Ishikawa (cell line): ENCODE measurements at regions not wholly inside any gene's neighbourhood (a gene's known extent, or its start where the extent isn't known, plus 50 kb on each side); places are given as distances from the start of the nearest gene placed in this dataset.

Source experiments
- CEBPB ChIP-seq: IDR thresholded peaks from 2 replicates; pipeline ENCODE4 v1.6.1; 2012
- CREB1 ChIP-seq: IDR thresholded peaks from 2 replicates; pipeline ENCODE4 v1.6.1; 2012; ENCODE audit warnings: low read depth
- EGR1 ChIP-seq: IDR thresholded peaks from 2 replicates; pipeline ENCODE4 v1.6.1; 2012
- EP300 ChIP-seq: IDR thresholded peaks from 2 replicates; pipeline ENCODE4 v1.6.1; 2012; ENCODE audit warnings: borderline replicate concordance
- FOXM1 ChIP-seq: IDR thresholded peaks from 2 replicates; pipeline ENCODE4 v1.6.1; 2012; ENCODE audit warnings: low read depth, borderline replicate concordance
- NFIC ChIP-seq: IDR thresholded peaks from 2 replicates; pipeline ENCODE4 v1.6.1; 2012
- RAD21 ChIP-seq: IDR thresholded peaks from 2 replicates; pipeline ENCODE4 v1.6.1; 2012; ENCODE audit warnings: low read depth
- REST ChIP-seq: IDR thresholded peaks from 2 replicates; pipeline ENCODE4 v1.6.1; 2012; ENCODE audit warnings: low read depth, mild to moderate bottlenecking
- TAF1 ChIP-seq: IDR thresholded peaks from 2 replicates; pipeline ENCODE4 v1.6.1; 2012; ENCODE audit warnings: low read depth, mild to moderate bottlenecking
- TCF12 ChIP-seq: IDR thresholded peaks from 2 replicates; pipeline ENCODE4 v1.6.1; 2012; ENCODE audit warnings: low read depth
- TEAD4 ChIP-seq: IDR thresholded peaks from 2 replicates; pipeline ENCODE4 v1.6.1; 2012
- USF1 ChIP-seq: IDR thresholded peaks from 2 replicates; pipeline ENCODE4 v1.6.1; 2012
- YY1 ChIP-seq: IDR thresholded peaks from 2 replicates; pipeline ENCODE4 v1.6.1; 2012; ENCODE audit warnings: low read depth
- ZBTB7A ChIP-seq: IDR thresholded peaks from 2 replicates; pipeline ENCODE4 v1.6.1; 2012; ENCODE audit warnings: low read depth
- TF ChIP-seq, protein P1 (sequence below): IDR thresholded peaks from 2 replicates; pipeline ENCODE4 v1.6.1; 2012

DNA sequence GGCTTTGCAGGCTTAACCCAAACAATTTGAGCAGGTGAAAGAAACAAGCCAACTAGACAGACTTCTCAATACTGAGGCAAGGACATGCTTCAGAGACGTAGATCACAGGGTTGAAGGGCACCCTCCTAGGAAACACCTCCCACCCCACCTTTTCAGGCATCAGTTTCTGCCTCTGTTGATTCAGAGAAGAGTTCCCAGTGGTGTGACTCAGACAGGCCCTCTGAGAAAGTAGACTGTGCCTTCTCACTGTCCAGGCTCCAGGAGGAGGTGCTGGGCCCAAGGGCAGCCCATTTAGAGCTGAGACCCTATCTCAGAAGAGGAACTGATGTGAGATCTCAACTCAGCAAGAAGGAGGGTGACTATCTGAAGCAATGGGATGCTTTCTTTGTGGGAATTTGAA, 108.1 kb downstream of the FAM50B start:
- TF ChIP-seq TCF12: no peak
- TF ChIP-seq FOXM1: no peak
- TF ChIP-seq, protein P1, sequence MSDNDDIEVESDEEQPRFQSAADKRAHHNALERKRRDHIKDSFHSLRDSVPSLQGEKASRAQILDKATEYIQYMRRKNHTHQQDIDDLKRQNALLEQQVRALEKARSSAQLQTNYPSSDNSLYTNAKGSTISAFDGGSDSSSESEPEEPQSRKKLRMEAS: no peak
- no peak for TF ChIP-seq REST
- no peak for TF ChIP-seq NFIC
- no peak for TF ChIP-seq YY1
- TF ChIP-seq RAD21: no peak

DNA sequence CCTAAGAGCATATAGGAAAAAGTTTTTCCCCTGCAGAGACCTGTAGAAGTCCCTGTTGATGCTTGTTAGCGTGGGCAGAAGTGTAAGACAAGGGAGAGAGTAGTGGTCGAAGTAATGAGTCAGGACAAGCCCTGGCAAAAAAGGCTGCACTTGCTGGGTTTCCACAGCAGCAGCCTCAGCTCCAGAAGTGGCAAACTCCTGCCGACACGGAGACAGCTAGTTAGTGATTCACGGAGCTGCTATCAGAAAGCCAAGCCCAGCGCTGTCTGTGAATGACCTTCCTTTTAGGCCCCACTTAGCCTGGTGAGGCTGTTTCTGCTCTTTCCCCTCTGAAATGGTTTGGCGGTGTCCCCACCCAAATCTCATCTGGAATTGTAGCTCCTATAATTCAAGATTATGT, 109.1 kb downstream of the FAM50B start:
- no peak for TF ChIP-seq NFIC

GRCh38 chr6:3959385-3959784, 110.2 kb downstream of the FAM50B start:
- TF ChIP-seq, protein P1: no peak
- TF ChIP-seq CREB1 (no peak), TCF12 (no peak), YY1 (no peak), TAF1 (no peak), CEBPB (no peak), TEAD4 (no peak), NFIC (no peak), USF1 (no peak), FOXM1 (no peak)

DNA sequence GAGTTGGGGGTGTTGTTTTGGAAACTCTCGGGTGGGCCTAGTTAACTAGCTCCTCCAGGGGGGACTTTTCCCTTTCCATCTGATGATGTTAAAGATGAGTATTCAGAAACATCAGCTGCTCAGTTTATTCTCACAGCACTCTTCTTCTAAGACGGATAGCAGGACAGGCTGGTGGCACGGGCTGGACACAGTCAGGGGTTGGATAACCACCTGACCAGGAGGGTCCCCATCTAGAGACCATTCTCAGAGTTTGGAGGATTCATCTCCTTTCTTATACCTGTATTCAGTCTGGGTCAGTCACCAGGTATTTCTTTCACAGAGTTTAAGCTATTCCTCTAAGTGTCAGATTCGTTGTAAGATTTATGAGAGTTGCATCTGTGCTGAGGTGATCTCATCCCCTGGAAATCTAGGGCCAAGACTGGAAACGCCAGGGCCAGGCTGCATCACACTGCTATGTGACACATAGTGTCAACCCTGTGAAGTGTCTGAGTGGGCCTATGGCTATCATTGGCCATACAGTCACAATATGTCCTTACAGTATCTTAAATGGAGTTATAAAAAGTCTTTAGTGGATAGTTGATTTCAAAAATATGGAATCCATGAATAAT, 111.7 kb downstream of the FAM50B start:
- no peak for TF ChIP-seq EGR1
- TF ChIP-seq EP300: no peak
- no peak for TF ChIP-seq RAD21
- TF ChIP-seq, protein P1: no peak
- TF ChIP-seq TAF1: no peak
- TF ChIP-seq TCF12: no peak
- TF ChIP-seq NFIC: no peak
- no peak for TF ChIP-seq FOXM1
- no peak for TF ChIP-seq USF1
- no peak for TF ChIP-seq ZBTB7A
- no peak for TF ChIP-seq CREB1
- no peak for TF ChIP-seq TEAD4
- no peak for TF ChIP-seq REST
- no peak for TF ChIP-seq CEBPB
- TF ChIP-seq YY1: no peak

DNA sequence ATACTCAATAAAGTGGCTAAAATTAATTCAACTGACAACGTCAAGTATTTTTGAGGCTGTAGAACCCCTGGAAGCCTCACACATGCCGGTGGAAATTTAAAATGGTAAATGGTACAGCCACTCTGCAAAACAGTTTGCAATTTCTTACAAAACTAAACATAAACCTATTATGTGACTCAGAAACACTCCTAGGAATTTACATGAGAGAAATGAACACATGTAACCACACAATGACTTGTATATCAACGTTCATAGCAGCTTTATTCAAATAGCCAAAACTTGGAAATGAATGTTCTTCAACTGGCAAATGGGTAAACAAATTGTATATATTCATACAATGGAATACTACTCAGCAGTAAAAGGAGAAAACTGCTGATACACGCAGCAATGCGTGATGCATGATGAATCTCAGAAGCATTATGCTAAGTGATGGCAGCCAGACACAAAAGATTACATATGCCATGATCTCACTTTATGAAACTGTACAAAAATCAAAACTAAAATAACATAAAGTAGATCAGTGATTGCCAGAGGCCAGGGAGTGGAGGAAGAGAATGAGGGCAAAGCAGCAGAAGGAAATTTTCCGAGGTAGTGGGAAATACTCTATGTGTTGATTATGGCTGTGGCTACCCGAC, 112.5 kb downstream of the FAM50B start:
- TF ChIP-seq CREB1 (no peak), RAD21 (no peak), NFIC (no peak), YY1 (no peak), ZBTB7A (no peak), CEBPB (no peak), TCF12 (no peak), EP300 (no peak), USF1 (no peak), EGR1 (no peak), TAF1 (no peak), FOXM1 (no peak), TEAD4 (no peak)
